VCaP (cell line): ENCODE measurements at regions not wholly inside any gene's neighbourhood (a gene's known extent, or its start where the extent isn't known, plus 50 kb on each side); places are given as distances from the start of the nearest gene placed in this dataset.

Experiments used
- H3K27ac ChIP-seq: fragments of 450-650 bp; 2 replicates; pipeline ENCODE4 v1.5.1; 2017
- CTCF ChIP-seq: fragments of 450-650 bp; conservative IDR thresholded peaks from 2 replicates; pipeline ENCODE4 v1.5.1; 2017; ENCODE audit warnings: mild to moderate bottlenecking, moderate library complexity

- no peak for TF ChIP-seq CTCF
- H3K27ac ChIP-seq = no peak overlapping the region
These were observed 198.3 kb downstream of the NEBL start for GRCh38 chr10:20698837-20699236.

- no peak for TF ChIP-seq CTCF
These were observed 202.8 kb downstream of the NEBL start for GRCh38 chr10:20694296-20694695.

GRCh38 chr10:20688797-20689544, 208.1 kb downstream of the NEBL start:
- TF ChIP-seq CTCF = no peak
- H3K27ac ChIP-seq = no peak overlapping the region

More at GRCh38 chr10:20694296-20694695, 202.8 kb downstream of the NEBL start:
- H3K27ac ChIP-seq = no peak overlapping the region

- TF ChIP-seq CTCF = no peak
- H3K27ac ChIP-seq = no peak overlapping the region
These were observed 211.0 kb downstream of the NEBL start for GRCh38 chr10:20686015-20686635.

- no peak overlapping the region for H3K27ac ChIP-seq
- no peak for TF ChIP-seq CTCF
These were observed 211.6 kb downstream of the NEBL start for GRCh38 chr10:20685462-20685861.

- TF ChIP-seq CTCF = no peak
These were observed 213.8 kb downstream of the NEBL start for GRCh38 chr10:20683345-20683744.

GRCh38 chr10:20682782-20683181, 214.3 kb downstream of the NEBL start:
- TF ChIP-seq CTCF = no peak
- no peak overlapping the region for H3K27ac ChIP-seq

More at GRCh38 chr10:20683345-20683744, 213.8 kb downstream of the NEBL start:
- H3K27ac ChIP-seq = no peak overlapping the region
